Stimulated activated CD8-positive, alpha-beta memory T cell treated with anti-CD3 and anti-CD28 coated beads, Interleukin-2, amount 100 ng/mL, for 1 hour (primary cell): ENCODE measurements at regions not wholly inside any gene's neighbourhood (a gene's known extent, or its start where the extent isn't known, plus 50 kb on each side); places are given as distances from the start of the nearest gene placed in this dataset.

ENCODE experiments used
- DNase-seq, 2 donors: peaks; one replicate each; pipeline ENCODE4 v3.0.0-alpha.2; 2020; ENCODE audit warnings: low read depth in 2 of 2

DNA sequence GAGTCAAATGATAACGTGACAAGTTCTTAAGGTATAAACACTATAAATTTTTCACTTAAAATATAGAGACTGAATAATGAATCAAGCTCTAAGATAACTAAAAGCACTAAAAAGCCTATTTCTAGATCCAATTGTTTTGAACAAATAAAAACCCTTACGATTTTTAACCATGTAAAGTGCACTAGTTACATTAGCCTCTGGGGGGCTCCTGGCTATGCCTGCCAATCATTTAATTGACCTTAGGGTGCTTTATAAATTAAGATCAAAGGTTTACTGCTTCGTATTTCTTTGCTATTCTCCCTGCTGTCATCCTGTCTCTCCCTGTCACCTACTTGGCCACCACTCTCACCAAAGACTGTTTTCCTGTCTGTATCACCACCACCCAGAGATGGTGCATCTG is 133.4 kb downstream of the ESM1 start:
- DNase-seq = no peak

GRCh38 chr5:54851449-54851848 is 133.9 kb downstream of the ESM1 start:
- no peak for DNase-seq

DNA sequence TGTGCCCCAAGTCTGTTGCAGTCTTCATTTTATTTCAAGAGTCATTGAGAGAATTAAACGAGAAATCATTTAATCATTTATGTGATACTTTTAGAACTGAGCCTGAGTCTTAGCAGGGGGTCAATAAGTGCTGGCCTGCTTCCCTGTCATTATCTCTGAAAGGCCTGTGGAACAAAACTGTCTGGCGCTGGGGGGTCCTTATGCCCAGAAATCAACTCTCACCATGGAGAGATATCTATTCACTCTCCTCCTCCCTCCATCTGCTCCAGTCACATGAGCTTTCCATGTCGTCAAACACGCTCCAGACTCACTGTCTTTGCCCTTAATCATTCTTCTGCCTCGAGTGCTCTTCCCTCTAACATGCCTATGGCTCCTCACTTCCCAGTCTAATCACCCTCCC is 136.8 kb downstream of the ESM1 start:
- DNase-seq = no peak

GRCh38 chr5:54845567-54845941 is 139.8 kb downstream of the ESM1 start:
- no peak for DNase-seq

GRCh38 chr5:54844905-54845566 is 140.4 kb downstream of the ESM1 start:
- no peak for DNase-seq

DNA sequence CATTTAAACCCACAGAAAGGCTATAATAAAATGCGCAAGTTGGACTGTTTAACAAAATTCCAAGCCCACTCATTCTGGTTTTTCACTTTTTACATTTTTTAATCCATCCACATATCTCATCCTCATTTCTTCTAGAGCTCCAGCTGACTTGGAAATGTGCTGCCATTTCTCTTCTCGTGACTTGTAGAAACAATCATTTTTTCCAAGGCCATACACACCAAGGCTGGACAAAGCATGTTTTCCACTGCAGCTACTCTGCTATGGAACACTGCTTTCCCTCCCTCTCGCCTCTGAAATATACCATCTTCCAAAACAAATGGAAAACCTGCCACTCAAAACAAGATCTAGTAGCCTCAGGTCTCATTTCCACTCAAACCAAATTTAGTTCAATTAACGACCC is 141.1 kb downstream of the ESM1 start:
- no peak for DNase-seq

DNA sequence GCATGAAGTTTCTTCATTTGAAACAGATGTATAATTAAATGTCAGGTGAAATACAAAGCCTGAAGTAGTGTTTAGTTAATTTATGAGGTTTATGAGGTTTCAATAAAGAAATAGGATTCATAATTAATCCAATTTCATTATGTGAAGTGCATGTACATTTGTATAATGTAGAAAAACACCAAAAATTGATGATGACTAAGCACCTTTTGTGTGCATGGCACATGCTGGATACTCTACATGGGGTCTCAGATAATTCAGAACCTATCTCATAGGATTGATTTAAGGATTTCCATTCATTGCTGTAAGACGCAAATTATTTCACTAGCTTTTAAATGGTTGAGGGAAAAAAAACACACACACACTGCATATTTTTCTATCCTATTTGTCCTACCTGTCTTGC is 143.9 kb downstream of the ESM1 start:
- no peak for DNase-seq

- no peak for DNase-seq
Observed at GRCh38 chr5:54838843-54839242, 146.6 kb downstream of the ESM1 start.

DNA sequence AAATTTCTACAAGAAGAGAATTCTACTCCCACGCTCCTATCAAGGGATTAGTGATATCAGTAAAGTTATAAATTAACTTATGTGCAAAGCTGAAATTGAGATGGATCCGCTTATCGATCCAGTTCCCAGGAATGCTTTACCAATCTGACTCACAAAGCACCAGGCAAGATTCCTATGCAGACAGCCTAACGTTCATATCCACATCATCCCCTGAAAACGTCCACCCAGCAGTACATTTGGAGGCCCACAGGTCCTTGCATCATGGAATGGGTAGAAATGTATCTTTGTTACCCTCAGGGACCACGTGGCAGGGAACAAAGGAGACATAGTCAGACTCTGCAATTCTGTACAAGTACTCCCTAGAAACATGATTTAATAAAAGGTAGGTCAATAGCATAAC is 147.4 kb downstream of the ESM1 start:
- no peak for DNase-seq

DNA sequence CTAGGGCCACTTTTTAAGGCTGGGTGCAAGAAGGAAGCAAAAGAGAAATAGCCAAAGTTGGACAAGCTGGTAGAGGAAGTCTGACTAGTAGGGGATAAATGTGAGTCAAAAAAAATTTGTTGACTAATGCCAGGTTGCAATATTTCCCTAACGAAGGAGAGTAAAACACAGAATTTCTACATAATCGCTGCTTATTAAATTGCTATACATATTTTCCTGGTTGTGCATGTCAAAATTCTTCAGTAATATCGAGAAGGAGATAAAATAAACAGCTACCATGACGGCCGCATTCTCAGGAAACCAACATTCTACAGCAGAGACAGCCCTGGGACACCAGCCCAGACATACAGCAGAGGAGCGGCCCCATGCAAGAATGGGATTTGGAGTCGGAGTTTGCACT is 148.3 kb downstream of the ESM1 start:
- no peak for DNase-seq

- DNase-seq = no peak
Observed at GRCh38 chr5:54835647-54836046, 149.7 kb downstream of the ESM1 start.

GRCh38 chr5:54834121-54834842 is 151.1 kb downstream of the ESM1 start:
- DNase-seq = no peak

GRCh38 chr5:54833590-54833989 is 151.8 kb downstream of the ESM1 start:
- DNase-seq = no peak

DNA sequence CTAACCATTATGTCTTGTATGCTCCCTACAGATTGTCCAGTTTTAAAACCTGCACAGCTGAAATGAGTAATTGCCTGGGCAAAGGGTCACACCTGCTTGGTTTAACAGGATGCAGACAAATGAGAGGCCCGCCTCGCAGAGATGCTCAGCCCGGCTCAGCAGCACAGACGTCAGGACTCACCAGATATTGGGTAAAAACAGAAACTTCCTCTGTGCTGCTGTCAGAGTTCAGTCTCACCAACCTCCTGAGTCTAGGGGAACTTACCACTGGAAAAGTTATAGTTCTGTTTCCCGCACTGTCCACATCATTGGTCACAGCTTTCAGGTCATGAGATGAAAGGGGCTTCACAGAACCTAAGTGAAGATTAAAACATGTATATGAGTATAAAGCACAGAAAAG is 152.5 kb downstream of the ESM1 start:
- DNase-seq = no peak

DNA sequence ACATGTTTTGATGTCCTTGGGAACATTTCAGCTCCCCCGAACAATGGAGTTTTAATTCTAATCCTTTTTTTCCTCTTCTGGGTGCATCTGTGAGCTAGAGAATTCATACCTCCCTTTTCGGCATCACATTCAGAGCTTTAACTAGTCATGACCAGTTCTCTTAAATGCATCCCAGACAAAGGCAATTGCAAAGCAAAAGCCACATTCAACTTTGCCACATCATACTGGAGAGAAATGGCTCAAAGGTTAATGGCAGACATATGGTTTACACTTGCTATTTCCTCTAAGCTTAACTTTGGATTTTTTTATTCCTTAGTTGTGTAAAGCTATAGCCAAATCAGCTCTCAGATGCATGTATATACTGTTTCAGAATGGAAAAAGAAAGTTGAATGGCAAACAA is 153.3 kb downstream of the ESM1 start:
- DNase-seq = no peak

DNA sequence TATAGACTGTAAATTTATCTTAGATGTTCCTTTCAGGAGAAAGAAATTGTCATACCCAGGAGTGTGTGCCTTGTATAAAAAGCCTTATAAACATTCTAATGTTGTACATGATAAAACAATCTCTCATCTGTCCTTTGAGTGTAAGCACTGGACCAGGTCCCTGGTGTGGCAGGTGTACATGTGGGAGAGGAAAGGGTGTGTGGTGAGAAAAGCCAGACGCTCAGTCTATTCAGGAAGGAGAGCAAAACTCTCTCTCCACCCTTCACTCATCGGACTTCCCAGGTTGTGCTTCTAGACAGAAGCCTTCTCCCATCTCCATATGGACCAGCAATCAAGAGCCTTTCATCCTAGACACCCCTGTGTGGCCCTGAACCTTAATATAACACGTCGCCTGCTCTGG is 154.2 kb downstream of the ESM1 start:
- no peak for DNase-seq

DNA sequence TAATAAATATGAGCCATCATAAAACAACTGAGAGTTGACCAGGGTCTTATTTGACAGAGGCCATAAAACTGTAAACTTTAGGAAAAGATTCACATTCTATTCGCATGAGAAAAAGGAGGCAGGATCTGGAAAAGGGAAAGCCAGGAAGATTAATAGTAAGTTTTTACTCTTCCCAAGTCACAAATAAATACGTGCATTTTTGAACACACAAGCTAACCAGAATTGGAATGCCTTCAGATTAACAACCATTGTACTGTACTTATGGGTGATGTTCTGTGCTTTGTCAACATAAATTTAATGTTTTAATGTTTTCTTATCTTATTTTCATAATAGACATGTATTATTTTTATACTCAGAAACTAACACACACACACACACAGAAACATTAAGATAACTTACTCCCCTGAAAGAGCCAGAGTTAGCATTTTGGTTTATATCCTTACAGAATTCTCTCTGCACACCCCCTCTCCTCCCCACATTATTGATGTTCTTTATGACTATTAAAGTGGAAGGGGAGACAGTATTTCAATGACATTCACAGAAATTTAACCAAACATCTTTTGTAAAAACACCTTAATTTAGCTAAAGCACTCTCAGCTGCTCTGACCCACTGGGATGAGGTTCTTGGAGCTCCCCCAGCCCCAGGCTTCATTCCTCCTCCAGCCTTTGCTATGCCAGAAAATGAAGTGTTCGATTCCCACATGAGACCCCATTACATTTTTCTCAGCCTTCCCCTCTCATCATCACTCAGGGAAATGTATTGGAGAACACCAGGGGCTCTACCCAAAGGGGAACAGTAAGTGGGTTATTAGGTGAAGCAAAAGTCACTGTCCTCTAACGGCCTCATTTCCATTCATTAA is 155.5 kb downstream of the ESM1 start:
- DNase-seq = no peak

DNA sequence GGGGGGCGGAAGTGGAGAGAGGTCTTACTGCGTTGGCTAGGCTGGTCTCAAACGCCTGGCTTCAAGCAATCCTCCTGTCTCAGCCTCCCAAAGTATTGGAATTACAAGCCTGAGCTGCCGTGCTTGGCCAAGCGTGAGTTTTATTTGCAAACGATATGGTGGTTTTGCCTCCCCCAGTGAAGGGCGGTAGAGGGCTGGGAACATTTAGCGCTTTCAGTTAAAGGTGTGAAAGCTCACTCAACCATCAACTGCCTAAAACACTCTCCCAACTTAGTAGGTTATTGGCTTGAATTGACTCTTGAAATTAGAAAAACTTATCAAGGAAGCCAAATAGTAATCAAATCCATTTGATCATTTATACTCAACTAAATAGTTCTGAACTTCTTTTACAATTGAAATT is 156.3 kb downstream of the ESM1 start:
- no peak for DNase-seq

- no peak for DNase-seq
Observed at GRCh38 chr5:54828151-54828550, 157.2 kb downstream of the ESM1 start.

DNA sequence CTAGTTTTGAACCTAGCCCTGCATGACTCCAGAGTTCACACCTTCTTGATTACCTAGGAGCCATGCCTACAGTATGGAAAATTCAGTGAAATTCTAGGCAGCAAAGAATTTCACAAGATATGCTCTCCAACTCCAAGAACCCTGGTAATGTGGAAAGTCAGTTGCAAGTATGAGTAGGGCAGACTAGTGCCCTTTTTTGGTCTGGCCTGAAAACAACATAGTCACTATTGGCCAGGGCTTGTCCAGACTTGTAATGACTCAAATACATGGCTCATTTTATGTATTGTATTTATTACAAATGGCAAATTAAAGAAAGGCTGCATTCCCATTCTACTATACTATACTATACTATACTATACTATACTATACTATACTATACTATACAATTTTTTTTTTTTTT is 160.4 kb downstream of the ESM1 start:
- no peak for DNase-seq

- DNase-seq = no peak
Observed at GRCh38 chr5:54823006-54823405, 162.4 kb downstream of the ESM1 start.

DNA sequence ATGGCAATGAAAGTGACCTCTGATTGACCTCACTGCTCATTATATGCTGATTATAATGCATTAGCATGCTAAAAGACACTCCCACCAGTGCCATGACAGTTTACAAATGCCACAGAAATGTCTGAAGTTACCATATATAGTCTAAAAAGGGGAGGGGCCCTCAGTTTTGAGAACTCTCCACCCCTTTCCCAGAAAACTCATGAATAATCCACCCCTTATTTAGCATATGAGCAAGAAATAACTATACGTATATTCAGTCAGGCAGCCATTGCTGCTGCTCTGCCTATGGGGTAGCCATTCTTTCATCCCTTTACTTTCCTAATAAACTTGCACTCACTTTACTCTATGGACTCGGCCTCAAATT is 163.1 kb downstream of the ESM1 start:
- no peak for DNase-seq
